Prostate gland (tissue), 2 donors: ENCODE measurements at regions not wholly inside any gene's neighbourhood (a gene's known extent, or its start where the extent isn't known, plus 50 kb on each side); places are given as distances from the start of the nearest gene placed in this dataset.

Experiments used
- POLR2A ChIP-seq: fragments of 450-650 bp; IDR thresholded peaks from one replicate; pipeline ENCODE4 v1.6.1; 2016; ENCODE audit warnings: antibody characterized with exemption, mild to moderate bottlenecking
- POLR2AphosphoS5 ChIP-seq: sonication (generic); formaldehyde crosslinking; IDR thresholded peaks from one replicate; pipeline ENCODE4 v1.6.1; 2017; ENCODE audit warnings: antibody characterized with exemption
- TF ChIP-seq, protein P1 (sequence below), 4 experiments: fragments of 200-600 bp in 2 of 4; fragments of 450-650 bp in 2 of 4; sonication (generic) in 2 of 4; IDR thresholded peaks; 1 replicate in 3 of 4; 2 replicates in 1 of 4; pipeline ENCODE4 v1.5.1; 2016 to 2019; ENCODE audit warnings: antibody characterized with exemption in 4 of 4, mild to moderate bottlenecking in 2 of 4, moderate library complexity in 2 of 4

DNA sequence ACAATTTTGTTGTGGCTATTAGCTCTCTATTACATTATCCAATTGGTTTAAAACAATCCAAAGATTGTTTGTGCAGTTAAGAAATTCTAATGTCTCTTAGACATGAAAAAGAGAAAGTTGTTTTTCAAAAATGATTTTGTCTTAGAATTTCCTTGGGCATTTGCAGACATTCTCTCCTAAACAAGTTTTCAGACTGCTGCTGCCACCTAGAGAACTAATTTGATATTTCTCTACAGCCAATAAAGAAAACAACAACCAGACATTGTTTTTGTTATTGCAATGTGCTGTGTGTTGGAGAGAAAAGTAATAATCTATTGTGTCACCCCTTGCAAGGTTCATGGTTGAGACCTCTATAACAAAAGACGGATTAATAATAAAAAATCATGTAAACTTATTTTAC, 119.0 kb upstream of the SYT4 start:
- no peak for TF ChIP-seq POLR2AphosphoS5
- TF ChIP-seq, protein P1, sequence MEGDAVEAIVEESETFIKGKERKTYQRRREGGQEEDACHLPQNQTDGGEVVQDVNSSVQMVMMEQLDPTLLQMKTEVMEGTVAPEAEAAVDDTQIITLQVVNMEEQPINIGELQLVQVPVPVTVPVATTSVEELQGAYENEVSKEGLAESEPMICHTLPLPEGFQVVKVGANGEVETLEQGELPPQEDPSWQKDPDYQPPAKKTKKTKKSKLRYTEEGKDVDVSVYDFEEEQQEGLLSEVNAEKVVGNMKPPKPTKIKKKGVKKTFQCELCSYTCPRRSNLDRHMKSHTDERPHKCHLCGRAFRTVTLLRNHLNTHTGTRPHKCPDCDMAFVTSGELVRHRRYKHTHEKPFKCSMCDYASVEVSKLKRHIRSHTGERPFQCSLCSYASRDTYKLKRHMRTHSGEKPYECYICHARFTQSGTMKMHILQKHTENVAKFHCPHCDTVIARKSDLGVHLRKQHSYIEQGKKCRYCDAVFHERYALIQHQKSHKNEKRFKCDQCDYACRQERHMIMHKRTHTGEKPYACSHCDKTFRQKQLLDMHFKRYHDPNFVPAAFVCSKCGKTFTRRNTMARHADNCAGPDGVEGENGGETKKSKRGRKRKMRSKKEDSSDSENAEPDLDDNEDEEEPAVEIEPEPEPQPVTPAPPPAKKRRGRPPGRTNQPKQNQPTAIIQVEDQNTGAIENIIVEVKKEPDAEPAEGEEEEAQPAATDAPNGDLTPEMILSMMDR (IDR thresholded peaks at IDR 0.05) = peak in 3 of 4 experiments; percentile 13 to 50 (median 31)
- no peak for TF ChIP-seq POLR2A
